DND-41 (cell line): ENCODE measurements at regions not wholly inside any gene's neighbourhood (a gene's known extent, or its start where the extent isn't known, plus 50 kb on each side); places are given as distances from the start of the nearest gene placed in this dataset.

Source experiments
- EZH2 ChIP-seq: IDR thresholded peaks from 3 replicates; pipeline ENCODE4 v1.6.1; 2012; ENCODE audit warnings: borderline replicate concordance, low read depth, mild to moderate bottlenecking, moderate library complexity, low read length, inconsistent platforms; ENCODE audit not compliant: severe bottlenecking
- TF ChIP-seq, protein P1 (sequence below): IDR thresholded peaks from 2 replicates; pipeline ENCODE4 v1.5.1; 2012; ENCODE audit warnings: borderline replicate concordance, low read length, moderate library complexity, mild to moderate bottlenecking; ENCODE audit not compliant: poor library complexity, severe bottlenecking; ENCODE audit errors: extremely low read depth

DNA sequence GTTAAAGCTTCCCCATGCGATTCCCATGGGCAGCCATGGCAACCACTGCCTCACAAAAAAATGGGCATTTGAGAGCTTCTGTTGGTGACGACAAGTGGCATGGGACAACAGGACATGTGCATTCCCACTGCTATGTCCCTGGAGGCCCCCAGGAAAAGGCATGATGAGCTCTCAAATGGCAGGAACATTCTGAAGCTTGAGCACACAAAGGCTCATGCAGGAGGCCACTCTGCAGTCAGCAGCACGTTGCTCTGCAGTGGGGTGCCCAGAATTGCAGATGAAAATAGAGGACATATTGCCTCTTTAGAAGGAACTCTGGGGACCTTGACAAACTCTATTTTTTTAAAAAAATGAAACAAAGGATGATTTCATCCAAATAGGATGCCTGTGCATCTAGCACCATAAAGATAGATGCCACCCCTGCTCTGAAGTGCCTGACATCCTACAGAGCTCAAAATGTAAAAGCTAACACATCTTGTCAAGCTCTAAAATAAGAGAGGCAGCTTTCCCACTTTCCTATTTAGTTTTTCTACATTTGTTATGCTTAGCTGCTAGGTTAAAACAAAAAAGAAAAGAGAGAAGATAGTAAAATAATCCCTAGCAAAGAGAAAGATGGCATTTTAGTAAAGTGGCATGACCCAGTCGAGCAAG is 277.6 kb upstream of the ZC3H12C start:
- TF ChIP-seq, protein P1, sequence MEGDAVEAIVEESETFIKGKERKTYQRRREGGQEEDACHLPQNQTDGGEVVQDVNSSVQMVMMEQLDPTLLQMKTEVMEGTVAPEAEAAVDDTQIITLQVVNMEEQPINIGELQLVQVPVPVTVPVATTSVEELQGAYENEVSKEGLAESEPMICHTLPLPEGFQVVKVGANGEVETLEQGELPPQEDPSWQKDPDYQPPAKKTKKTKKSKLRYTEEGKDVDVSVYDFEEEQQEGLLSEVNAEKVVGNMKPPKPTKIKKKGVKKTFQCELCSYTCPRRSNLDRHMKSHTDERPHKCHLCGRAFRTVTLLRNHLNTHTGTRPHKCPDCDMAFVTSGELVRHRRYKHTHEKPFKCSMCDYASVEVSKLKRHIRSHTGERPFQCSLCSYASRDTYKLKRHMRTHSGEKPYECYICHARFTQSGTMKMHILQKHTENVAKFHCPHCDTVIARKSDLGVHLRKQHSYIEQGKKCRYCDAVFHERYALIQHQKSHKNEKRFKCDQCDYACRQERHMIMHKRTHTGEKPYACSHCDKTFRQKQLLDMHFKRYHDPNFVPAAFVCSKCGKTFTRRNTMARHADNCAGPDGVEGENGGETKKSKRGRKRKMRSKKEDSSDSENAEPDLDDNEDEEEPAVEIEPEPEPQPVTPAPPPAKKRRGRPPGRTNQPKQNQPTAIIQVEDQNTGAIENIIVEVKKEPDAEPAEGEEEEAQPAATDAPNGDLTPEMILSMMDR = no peak
- no peak for TF ChIP-seq EZH2
